Keratinocyte (primary cell): ENCODE measurements at regions not wholly inside any gene's neighbourhood (a gene's known extent, or its start where the extent isn't known, plus 50 kb on each side); places are given as distances from the start of the nearest gene placed in this dataset.

Experiments used
- CTCF ChIP-seq, 3 experiments: IDR thresholded peaks in 1 of 3; conservative IDR thresholded peaks in 1 of 3; optimal IDR thresholded peaks in 1 of 3; 2 replicates in 2 of 3; 3 replicates in 1 of 3; pipeline versions ENCODE3 to v1.5.1; 2011; ENCODE audit warnings: low read length in 3 of 3, mild to moderate bottlenecking in 3 of 3, moderate library complexity in 2 of 3, control low read depth in 1 of 3, inconsistent platforms in 1 of 3; ENCODE audit not compliant: insufficient read depth in 2 of 3; ENCODE audit errors: extremely low read depth in 1 of 3
- EZH2 ChIP-seq: IDR thresholded peaks from one replicate; pipeline ENCODE4 v1.6.1; 2012; ENCODE audit warnings: inconsistent platforms, mild to moderate bottlenecking, low read length, moderate library complexity

GRCh38 chr21:15562748-15563147 is 167.0 kb upstream of the USP25 start:
- TF ChIP-seq CTCF (optimal IDR thresholded peaks at IDR 0.05 in 1 of 3, IDR thresholded peaks at IDR 0.05 in 1 of 3, conservative IDR thresholded peaks at IDR 0.05 in 1 of 3; ENCODE audit: extremely low read depth in 1 of 3, insufficient read depth in 2 of 3, low read length in 3 of 3) (no peak), EZH2 (no peak)
